ENCODE measurements at regions not wholly inside any gene's neighbourhood (a gene's known extent, or its start where the extent isn't known, plus 50 kb on each side); places are given as distances from the start of the nearest gene placed in this dataset.

DNA sequence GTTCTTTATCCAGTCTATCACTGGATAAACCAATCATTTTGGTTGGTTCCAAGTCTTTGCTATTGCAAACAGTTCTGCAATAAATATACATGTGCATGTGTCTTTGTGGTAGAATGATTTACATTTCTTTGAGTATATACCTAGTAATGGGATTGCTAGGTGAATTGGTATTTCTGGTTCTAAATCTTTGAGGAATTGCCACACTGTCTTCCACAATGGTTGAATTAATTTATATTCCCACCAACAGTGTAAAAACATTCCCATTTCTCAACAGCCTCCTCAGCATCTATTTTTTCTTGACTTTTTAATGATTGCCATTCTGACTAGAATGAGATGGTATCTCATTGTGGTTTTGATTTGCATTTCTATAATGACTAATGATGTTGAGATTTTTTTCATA lies 791.7 kb upstream of the AGA start:
- ATAC-seq (ENCODE audit: low read depth) (no peak), DNase-seq (ENCODE audit: low spot score) (no peak)
- Histone ChIP-seq H3K36me3 (ENCODE audit: low read depth) (no peaks in the 10 kb centered on the region), H3K4me1 (ENCODE audit: insufficient read depth, poor library complexity, severe bottlenecking) (no peaks in the 10 kb centered on the region), H3K4me3 (ENCODE audit: severe bottlenecking) (no peak overlapping the region), H3K27ac (ENCODE audit: poor library complexity, severe bottlenecking) (no peak overlapping the region), H3K9me3 (ENCODE audit: severe bottlenecking) (no peaks in the 10 kb centered on the region), H3K27me3 (ENCODE audit: insufficient read depth, poor library complexity, severe bottlenecking) (no peaks in the 10 kb centered on the region)
- no peak for TF ChIP-seq CTCF (IDR thresholded peaks at IDR 0.05; ENCODE audit: poor library complexity, severe bottlenecking)

DNA sequence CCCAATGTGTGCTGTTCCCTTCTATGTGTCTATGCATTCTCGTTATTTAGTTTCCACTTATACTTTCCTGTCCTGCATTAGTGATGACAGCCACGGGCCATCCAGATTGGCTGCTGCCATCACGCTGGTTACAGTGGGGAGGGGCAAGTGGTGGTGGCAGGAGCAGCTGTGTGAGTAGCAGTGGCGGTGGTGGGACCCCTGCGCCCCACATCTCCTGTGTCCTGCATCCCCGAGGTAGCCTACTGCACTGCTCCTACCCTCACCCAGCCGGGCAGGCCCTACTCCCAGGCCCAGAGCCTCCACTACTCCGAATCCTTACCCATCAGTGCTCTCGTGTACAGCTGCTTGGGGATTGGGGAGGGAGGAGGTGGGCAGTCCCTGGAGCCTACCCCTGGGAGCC lies 798.7 kb upstream of the AGA start:
- no peak overlapping the region for H3K27ac ChIP-seq (ENCODE audit: poor library complexity, severe bottlenecking)
- TF ChIP-seq CTCF (IDR thresholded peaks at IDR 0.05; ENCODE audit: poor library complexity, severe bottlenecking), result no peak
- H3K4me1 ChIP-seq (ENCODE audit: insufficient read depth, poor library complexity, severe bottlenecking), result no peaks in the 10 kb centered on the region
- H3K4me3 ChIP-seq (ENCODE audit: severe bottlenecking), result no peak overlapping the region
- no peaks in the 10 kb centered on the region for H3K27me3 ChIP-seq (ENCODE audit: insufficient read depth, poor library complexity, severe bottlenecking)
- no peak for DNase-seq (ENCODE audit: low spot score)
- H3K9me3 ChIP-seq (ENCODE audit: severe bottlenecking), result no peaks in the 10 kb centered on the region
- no peak for ATAC-seq (ENCODE audit: low read depth)
- no peaks in the 10 kb centered on the region for H3K36me3 ChIP-seq (ENCODE audit: low read depth)

GRCh38 chr4:178241601-178242118 lies 799.4 kb upstream of the AGA start:
- Histone ChIP-seq H3K27ac (ENCODE audit: poor library complexity, severe bottlenecking) (no peak overlapping the region), H3K9me3 (ENCODE audit: severe bottlenecking) (no peaks in the 10 kb centered on the region), H3K36me3 (ENCODE audit: low read depth) (no peaks in the 10 kb centered on the region), H3K4me3 (ENCODE audit: severe bottlenecking) (no peak overlapping the region), H3K4me1 (ENCODE audit: insufficient read depth, poor library complexity, severe bottlenecking) (no peaks in the 10 kb centered on the region), H3K27me3 (ENCODE audit: insufficient read depth, poor library complexity, severe bottlenecking) (no peaks in the 10 kb centered on the region)
- no peak for DNase-seq (ENCODE audit: low spot score)
- no peak for ATAC-seq (ENCODE audit: low read depth)
- no peak for TF ChIP-seq CTCF (IDR thresholded peaks at IDR 0.05; ENCODE audit: poor library complexity, severe bottlenecking)

- no peak for TF ChIP-seq CTCF (IDR thresholded peaks at IDR 0.05; ENCODE audit: poor library complexity, severe bottlenecking)
- ATAC-seq (ENCODE audit: low read depth) (no peak), DNase-seq (ENCODE audit: low spot score) (no peak)
- H3K4me1 ChIP-seq (ENCODE audit: insufficient read depth, poor library complexity, severe bottlenecking), result no peaks in the 10 kb centered on the region
- no peaks in the 10 kb centered on the region for H3K27me3 ChIP-seq (ENCODE audit: insufficient read depth, poor library complexity, severe bottlenecking)
- no peaks in the 10 kb centered on the region for H3K36me3 ChIP-seq (ENCODE audit: low read depth)
- no peak overlapping the region for H3K4me3 ChIP-seq (ENCODE audit: severe bottlenecking)
- no peak overlapping the region for H3K27ac ChIP-seq (ENCODE audit: poor library complexity, severe bottlenecking)
- H3K9me3 ChIP-seq (ENCODE audit: severe bottlenecking), result no peaks in the 10 kb centered on the region
Measured at GRCh38 chr4:178242655-178243054, 800.4 kb upstream of the AGA start.

GRCh38 chr4:178244785-178245184 lies 802.5 kb upstream of the AGA start:
- Histone ChIP-seq H3K27me3 (ENCODE audit: insufficient read depth, poor library complexity, severe bottlenecking) (no peaks in the 10 kb centered on the region), H3K9me3 (ENCODE audit: severe bottlenecking) (no peaks in the 10 kb centered on the region), H3K4me3 (ENCODE audit: severe bottlenecking) (no peak overlapping the region), H3K4me1 (ENCODE audit: insufficient read depth, poor library complexity, severe bottlenecking) (no peaks in the 10 kb centered on the region), H3K36me3 (ENCODE audit: low read depth) (no peaks in the 10 kb centered on the region), H3K27ac (ENCODE audit: poor library complexity, severe bottlenecking) (no peak overlapping the region)
- ATAC-seq (ENCODE audit: low read depth) (no peak), DNase-seq (ENCODE audit: low spot score) (no peak)
- TF ChIP-seq CTCF (IDR thresholded peaks at IDR 0.05; ENCODE audit: poor library complexity, severe bottlenecking), result no peak

All from RWPE2 (cell line).